Gastrocnemius medialis (tissue), 4 donors: ENCODE measurements at regions not wholly inside any gene's neighbourhood (a gene's known extent, or its start where the extent isn't known, plus 50 kb on each side); places are given as distances from the start of the nearest gene placed in this dataset.

Experiments used
- ATAC-seq, 2 donors: fragments of 150-250 bp; one replicate each; pipeline ENCODE4 v1.9.1; 2016
- DNase-seq, 2 donors: peaks; one replicate each; pipeline ENCODE4 v3.0.0-alpha.2; 2019
- H3K27ac ChIP-seq, 4 donors: fragments of 200-600 bp; sonication (generic); 1 replicate in 1 of 4; 2 replicates in 3 of 4; pipeline ENCODE4 v1.5.1; 2016 to 2018; ENCODE audit warnings: mild to moderate bottlenecking in 2 of 4, moderate library complexity in 1 of 4
- H3K27me3 ChIP-seq, 3 donors: fragments of 200-600 bp; sonication (generic) in 2 of 3; 1 replicate in 1 of 3; 2 replicates in 2 of 3; pipeline versions ENCODE4 v1.5.1 to v1.6.0; 2016 to 2019; ENCODE audit warnings: mild to moderate bottlenecking in 1 of 3, moderate library complexity in 1 of 3
- H3K36me3 ChIP-seq, 2 donors: fragments of 200-600 bp; sonication (generic) in 1 of 2; one replicate each; pipeline ENCODE4 v1.5.1; 2017 to 2018
- H3K4me1 ChIP-seq, 2 donors: fragments of 200-600 bp; sonication (generic) in 1 of 2; one replicate each; pipeline ENCODE4 v1.5.1; 2016 to 2017; ENCODE audit warnings: mild to moderate bottlenecking in 2 of 2
- H3K4me3 ChIP-seq, 4 donors: fragments of 200-600 bp; sonication (generic) in 3 of 4; 1 replicate in 1 of 4; 2 replicates in 3 of 4; pipeline ENCODE4 v1.5.1; 2016 to 2019; ENCODE audit warnings: mild to moderate bottlenecking in 2 of 4
- H3K9me3 ChIP-seq, 3 donors: fragments of 200-600 bp; sonication (generic) in 2 of 3; 1 replicate in 1 of 3; 2 replicates in 2 of 3; pipeline ENCODE4 v1.5.1; 2016 to 2019
- CTCF ChIP-seq, 5 experiments: fragments of 450-650 bp in 3 of 5; fragments of 200-600 bp in 2 of 5; sonication (generic) in 2 of 5; IDR thresholded peaks in 4 of 5; conservative IDR thresholded peaks in 1 of 5; 1 replicate in 4 of 5; 2 replicates in 1 of 5; pipeline ENCODE4 v1.5.1; 2016 to 2019; ENCODE audit warnings: antibody characterized with exemption in 5 of 5, mild to moderate bottlenecking in 3 of 5, moderate library complexity in 3 of 5
- POLR2A ChIP-seq, 2 donors: fragments of 450-650 bp; IDR thresholded peaks; one replicate each; pipeline ENCODE4 v1.6.1; 2017; ENCODE audit warnings: antibody characterized with exemption in 2 of 2, mild to moderate bottlenecking in 2 of 2, moderate library complexity in 2 of 2
- in situ Hi-C, 4 donors: fragments of 200-750 bp; cut with MboI; loops; one replicate each; pipeline versions ENCODE4 v1.15.0 to v1.8.0; 2017; ENCODE audit warnings: low sequenced_read_pairs in 4 of 4
- intact Hi-C: fragments of 100-400 bp; cut with DNase I; formaldehyde crosslinking; loops from one replicate; pipeline ENCODE4 v1.15.1; 2023; ENCODE audit warnings: low total_unique reads

- no peaks in the 10 kb centered on the region for H3K36me3 ChIP-seq
- no peaks in the 10 kb centered on the region for H3K27me3 ChIP-seq
- H3K9me3 ChIP-seq = no peaks in the 10 kb centered on the region
- TF ChIP-seq POLR2A (IDR thresholded peaks at IDR 0.05) (no peak), CTCF (IDR thresholded peaks at IDR 0.05 in 4 of 5, conservative IDR thresholded peaks at IDR 0.05 in 1 of 5) (no peak)
- no peak for ATAC-seq
- H3K4me1 ChIP-seq = no peaks in the 10 kb centered on the region
- H3K4me3 ChIP-seq = no peak overlapping the region
- in situ Hi-C loops (no loop called here), intact Hi-C loops (no loop called here)
- no peak overlapping the region for H3K27ac ChIP-seq
- no peak for DNase-seq
Observed at GRCh38 chr6:98578016-98578415, 256.4 kb upstream of the POU3F2 start.

GRCh38 chr6:98579079-98579478 is 255.3 kb upstream of the POU3F2 start:
- intact Hi-C loops = no loop called here
- Histone ChIP-seq H3K36me3 (no peaks in the 10 kb centered on the region), H3K4me3 (no peak overlapping the region), H3K27me3 (no peaks in the 10 kb centered on the region), H3K4me1 (no peaks in the 10 kb centered on the region), H3K27ac (no peak overlapping the region), H3K9me3 (no peaks in the 10 kb centered on the region)
- ATAC-seq = no peak
- no peak for DNase-seq
- TF ChIP-seq CTCF (IDR thresholded peaks at IDR 0.05 in 4 of 5, conservative IDR thresholded peaks at IDR 0.05 in 1 of 5) = no peak
- TF ChIP-seq POLR2A (IDR thresholded peaks at IDR 0.05) = no peak
- in situ Hi-C loops = no loop called here

- Histone ChIP-seq H3K4me3 (no peak overlapping the region), H3K4me1 (no peaks in the 10 kb centered on the region), H3K27me3 (no peaks in the 10 kb centered on the region), H3K27ac (no peak overlapping the region), H3K9me3 (no peaks in the 10 kb centered on the region), H3K36me3 (no peaks in the 10 kb centered on the region)
- ATAC-seq = no peak
- no peak for DNase-seq
- in situ Hi-C loops (no loop called here), intact Hi-C loops (no loop called here)
- TF ChIP-seq CTCF (IDR thresholded peaks at IDR 0.05 in 4 of 5, conservative IDR thresholded peaks at IDR 0.05 in 1 of 5) (no peak), POLR2A (IDR thresholded peaks at IDR 0.05) (no peak)
Observed at GRCh38 chr6:98579941-98580340, 254.4 kb upstream of the POU3F2 start.

GRCh38 chr6:98581705-98582104 is 252.7 kb upstream of the POU3F2 start:
- Histone ChIP-seq H3K9me3 (no peaks in the 10 kb centered on the region), H3K4me3 (no peak overlapping the region), H3K27ac (no peak overlapping the region), H3K27me3 (peaks cover 0 to 3% (median 0%) of the 10 kb centered on the region in 3 donors), H3K4me1 (no peaks in the 10 kb centered on the region), H3K36me3 (no peaks in the 10 kb centered on the region)
- in situ Hi-C loops (no loop called here), intact Hi-C loops (no loop called here)
- DNase-seq = no peak
- ATAC-seq = no peak
- TF ChIP-seq CTCF (IDR thresholded peaks at IDR 0.05 in 4 of 5, conservative IDR thresholded peaks at IDR 0.05 in 1 of 5) (no peak), POLR2A (IDR thresholded peaks at IDR 0.05) (no peak)

- Histone ChIP-seq H3K36me3 (no peaks in the 10 kb centered on the region), H3K4me3 (no peak overlapping the region), H3K9me3 (no peaks in the 10 kb centered on the region), H3K27ac (no peak overlapping the region), H3K4me1 (no peaks in the 10 kb centered on the region), H3K27me3 (peaks cover 0 to 3% (median 0%) of the 10 kb centered on the region in 3 donors)
- DNase-seq (no peak), ATAC-seq (no peak)
- in situ Hi-C loops (no loop called here), intact Hi-C loops (no loop called here)
- no peak for TF ChIP-seq CTCF (IDR thresholded peaks at IDR 0.05 in 4 of 5, conservative IDR thresholded peaks at IDR 0.05 in 1 of 5)
- TF ChIP-seq POLR2A (IDR thresholded peaks at IDR 0.05) = no peak
Observed at GRCh38 chr6:98583506-98583905, 250.9 kb upstream of the POU3F2 start.
